HG02840 (cell line): ENCODE measurements at regions not wholly inside any gene's neighbourhood (a gene's known extent, or its start where the extent isn't known, plus 50 kb on each side); places are given as distances from the start of the nearest gene placed in this dataset.

Experiments
- ATAC-seq: cut with Tn5 transposase; IDR thresholded peaks from one replicate; pipeline ENCODE4 v1.9.1; 2021; ENCODE audit warnings: mild to moderate bottlenecking, moderate library complexity, moderate number of reproducible peaks; ENCODE audit not compliant: unreplicated experiment, low FRiP score

GRCh38 chr4:177907736-177908424, 465.6 kb upstream of the AGA start:
- ATAC-seq = no peak

GRCh38 chr4:177921715-177922114, 479.5 kb upstream of the AGA start:
- ATAC-seq = no peak

DNA sequence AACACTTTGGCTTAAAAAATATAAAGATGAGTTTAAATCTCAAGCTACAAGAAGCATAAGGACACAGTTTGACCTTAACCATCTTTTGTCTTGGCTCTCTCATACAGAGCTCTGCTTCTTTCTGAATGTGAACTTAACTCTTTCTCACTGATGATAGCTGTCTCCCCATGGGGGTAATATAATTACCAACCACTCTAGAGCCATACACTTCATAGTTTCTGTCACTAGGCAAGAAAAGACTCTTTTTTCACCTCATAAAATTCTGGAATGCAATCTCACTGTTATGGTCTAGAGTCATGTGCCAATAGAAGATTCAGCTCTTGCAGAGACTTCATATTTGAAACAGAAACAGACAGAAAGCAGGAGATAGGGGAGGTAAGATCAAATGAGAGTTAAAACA, 481.7 kb upstream of the AGA start:
- no peak for ATAC-seq

- ATAC-seq = no peak
Observed at GRCh38 chr4:177937041-177937440, 494.8 kb upstream of the AGA start.

- ATAC-seq = no peak
Observed at GRCh38 chr4:177938226-177938625, 496.0 kb upstream of the AGA start.

DNA sequence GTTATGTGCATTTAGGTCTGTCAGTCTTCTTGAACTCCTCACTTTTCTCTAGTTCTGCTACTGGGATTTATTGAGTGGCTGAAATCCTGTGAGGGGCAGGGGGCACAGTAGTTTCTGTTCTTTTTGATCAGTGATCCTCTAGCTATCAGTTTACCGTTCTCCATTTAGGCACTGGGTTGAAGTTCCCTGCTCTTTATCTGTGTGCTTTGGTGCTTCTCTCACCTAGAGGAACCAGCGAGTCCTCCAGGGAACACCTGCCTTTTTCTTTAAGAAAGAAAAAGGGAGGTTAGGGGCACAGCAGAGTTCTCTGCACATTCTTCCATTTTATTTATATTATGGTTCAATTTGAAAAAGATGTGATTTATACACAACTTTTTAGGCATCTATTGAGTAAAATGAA, 503.0 kb upstream of the AGA start:
- no peak for ATAC-seq

DNA sequence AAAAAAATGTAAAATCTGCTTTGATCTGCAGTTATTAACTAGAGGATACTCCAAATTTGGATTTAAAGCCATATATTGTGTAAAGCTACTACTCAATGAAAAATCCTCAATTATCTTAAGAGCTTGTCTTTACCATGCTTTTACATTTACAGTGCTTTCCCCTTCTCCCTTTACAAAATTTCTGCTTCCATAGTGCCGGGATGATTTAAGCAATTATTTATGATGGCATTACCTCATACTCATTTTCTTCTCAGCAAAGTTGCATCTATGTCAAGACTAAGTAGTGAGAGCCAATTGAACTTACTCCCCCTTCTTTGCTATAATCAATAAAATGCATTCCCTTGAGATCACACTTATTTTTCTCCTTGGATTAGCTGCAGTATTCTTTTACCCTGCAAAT, 505.4 kb upstream of the AGA start:
- ATAC-seq = no peak

DNA sequence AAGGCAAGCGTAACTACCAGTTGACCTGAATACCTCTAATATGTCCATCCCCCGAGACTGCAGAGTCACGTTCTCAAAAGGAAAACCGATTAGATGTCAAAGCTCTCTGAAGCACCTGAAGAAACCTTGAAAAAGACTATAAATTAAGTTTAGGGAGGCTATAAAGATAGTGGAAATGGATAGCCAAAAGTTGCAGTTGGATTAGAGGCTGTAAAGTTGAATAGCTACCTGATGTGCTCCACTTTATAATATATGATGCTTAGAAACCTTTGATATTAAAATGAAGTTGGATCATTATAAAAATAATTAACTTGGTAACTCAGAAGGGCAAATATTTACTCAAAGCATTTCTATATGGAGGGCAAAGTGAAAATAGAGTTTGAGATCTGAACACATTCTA, 506.6 kb upstream of the AGA start:
- ATAC-seq = no peak

DNA sequence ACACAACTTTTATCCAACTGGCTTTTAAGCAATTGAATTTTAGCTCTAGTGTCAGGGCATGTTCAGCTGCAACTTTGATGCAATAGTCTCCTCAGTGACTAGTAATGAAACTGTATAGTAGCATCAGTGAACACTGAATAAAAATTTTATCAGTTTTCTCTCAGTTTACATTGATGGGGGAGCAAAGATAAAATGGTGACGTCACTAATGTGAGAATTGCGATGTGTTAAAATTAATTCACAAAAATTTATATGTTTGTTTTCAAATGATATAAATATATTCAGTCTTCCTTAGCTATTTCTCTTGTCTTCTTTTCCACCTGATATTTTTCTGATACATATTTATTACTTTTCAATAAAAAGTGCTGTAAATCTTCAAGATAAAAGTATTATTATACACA, 508.8 kb upstream of the AGA start:
- no peak for ATAC-seq

DNA sequence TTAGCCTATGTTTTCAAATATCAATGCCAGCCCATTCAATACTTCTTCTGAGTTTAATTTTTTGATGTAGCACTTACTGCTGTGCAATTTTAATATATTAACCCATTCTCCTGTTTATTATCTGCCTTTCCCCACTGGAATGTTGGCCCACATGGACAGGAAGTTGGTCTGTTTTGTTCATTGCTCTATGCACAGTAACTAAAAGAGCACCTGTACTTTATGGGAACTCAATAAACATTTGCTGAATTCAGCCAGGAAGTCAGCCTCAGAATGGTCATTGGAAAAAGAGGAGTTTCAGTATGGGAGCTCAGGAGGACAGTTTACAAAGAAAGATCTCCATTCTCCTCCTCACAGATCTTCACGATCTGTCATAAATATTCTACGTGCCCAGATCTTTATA, 510.5 kb upstream of the AGA start:
- no peak for ATAC-seq

DNA sequence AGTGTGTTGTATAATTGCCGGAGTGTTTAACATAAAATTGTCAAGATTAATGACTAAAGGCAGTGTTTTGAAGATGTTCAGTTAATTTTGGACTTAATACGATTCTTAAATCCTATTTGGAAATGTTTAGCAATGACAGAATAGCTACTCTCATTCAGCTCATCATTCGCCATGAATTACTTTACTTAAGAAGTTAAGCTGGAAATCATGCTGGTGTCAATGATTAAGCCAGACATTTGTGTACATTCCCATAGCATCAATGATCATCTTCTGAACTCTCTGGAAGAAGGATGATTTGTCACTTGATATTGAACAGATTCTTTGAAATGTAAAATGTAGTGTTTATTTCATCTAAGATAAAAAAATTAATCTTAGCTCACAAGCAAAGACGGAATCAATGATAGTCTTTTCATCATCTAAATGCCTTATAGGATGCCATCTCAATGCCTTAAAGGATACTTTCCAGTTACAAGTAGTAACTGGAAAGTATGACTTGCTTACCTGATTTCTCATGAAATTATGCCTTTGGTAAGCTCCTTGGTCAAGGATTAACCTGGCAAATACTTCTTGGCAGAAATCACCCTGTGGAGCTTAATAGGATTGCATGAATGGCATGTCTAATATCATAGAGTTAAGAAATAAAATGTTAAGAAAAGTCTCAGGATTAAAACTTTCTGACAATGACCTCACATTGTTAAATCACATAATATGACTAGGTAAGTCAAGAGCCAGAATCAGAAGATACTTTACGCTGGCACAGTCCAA, 515.5 kb upstream of the AGA start:
- no peak for ATAC-seq

- ATAC-seq = no peak
Observed at GRCh38 chr4:177960566-177960965, 518.3 kb upstream of the AGA start.

GRCh38 chr4:177961761-177962380, 519.6 kb upstream of the AGA start:
- ATAC-seq = no peak

GRCh38 chr4:177964061-177964460, 521.8 kb upstream of the AGA start:
- ATAC-seq = no peak

DNA sequence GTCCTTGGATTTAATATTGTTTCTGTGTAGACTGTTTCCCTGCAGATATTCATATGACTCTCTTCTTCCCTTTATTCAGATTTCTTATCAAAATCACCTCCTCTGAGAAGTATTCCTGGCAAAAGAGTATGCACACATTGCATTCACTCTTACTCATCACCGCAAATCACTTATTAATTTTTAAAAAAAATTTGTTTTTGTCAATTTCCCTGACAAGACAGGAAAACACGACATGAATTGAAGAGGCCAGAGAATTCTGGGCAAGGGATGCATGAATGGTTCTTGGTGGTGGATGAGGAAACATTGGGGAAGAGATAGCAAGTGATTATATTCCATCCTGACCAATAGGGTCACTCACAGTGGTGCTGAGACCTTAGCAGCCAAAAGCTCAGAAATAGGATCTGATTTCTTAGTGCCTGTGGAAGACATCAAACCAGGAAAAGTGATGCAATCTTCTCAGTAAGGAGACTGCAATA, 522.5 kb upstream of the AGA start:
- ATAC-seq = no peak

DNA sequence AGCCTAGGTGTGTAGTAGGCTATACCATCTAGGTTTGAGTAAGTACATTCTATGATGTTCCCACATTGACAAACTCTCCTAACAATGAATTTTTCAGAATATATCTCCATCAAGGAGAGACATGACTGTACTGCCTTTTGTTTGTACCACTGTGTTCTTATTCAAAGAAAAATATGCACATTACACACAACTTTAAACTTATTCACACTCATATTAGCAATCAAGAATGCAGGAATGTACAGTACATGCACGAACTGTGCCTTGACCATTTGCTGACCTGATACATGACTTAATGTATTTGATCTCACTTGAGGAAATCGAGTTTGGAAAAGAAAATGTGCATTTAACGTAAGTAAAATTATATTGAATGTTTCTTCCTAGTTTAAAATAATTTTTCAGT, 525.1 kb upstream of the AGA start:
- no peak for ATAC-seq

DNA sequence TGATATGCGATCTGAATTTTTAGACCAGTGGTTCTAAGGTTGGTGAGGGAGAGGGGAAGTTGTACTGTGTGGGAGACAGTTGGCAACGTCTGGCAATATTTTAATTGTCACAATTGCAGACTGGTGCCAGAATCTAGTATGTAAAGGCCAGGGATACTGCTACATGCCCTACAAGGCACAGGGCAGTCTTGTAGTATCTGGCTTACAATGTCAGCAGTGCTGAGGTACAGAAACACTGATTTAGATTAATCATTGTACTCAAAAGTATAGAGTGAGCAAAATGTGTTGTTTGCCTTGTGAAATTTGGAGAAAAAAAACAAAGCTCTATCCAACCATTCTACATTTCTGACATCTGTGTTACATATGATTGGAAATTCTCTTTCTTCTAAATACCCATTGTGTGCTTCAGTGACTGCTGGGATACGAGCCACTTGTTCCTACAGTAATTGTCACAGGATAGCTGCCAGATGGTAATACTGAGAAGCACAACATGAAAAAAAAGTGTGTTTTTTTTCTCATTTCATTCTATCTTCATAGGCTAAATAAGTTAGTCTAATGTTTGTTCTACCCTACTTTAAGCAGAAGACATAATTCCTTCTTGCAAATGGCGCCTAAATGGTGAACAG, 526.7 kb upstream of the AGA start:
- ATAC-seq = no peak

DNA sequence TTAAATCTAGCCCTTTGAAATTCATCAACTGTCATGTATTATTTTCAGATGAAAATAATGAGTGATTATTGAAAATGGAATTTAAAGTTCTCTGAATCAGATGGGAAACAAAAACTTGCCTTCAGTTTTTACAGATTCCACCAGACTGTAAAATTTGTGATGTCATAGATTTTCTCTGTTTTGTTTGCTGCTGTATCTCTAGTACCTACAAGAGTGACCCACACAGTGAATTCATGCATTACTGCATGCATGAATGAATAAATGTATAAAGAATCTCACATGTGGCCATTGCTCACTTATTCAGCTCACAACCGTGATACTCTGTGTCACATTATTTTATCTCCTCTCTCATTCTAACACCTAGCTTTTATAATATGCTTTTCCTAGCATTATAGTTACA, 532.2 kb upstream of the AGA start:
- no peak for ATAC-seq

GRCh38 chr4:177975315-177975987, 533.2 kb upstream of the AGA start:
- no peak for ATAC-seq

DNA sequence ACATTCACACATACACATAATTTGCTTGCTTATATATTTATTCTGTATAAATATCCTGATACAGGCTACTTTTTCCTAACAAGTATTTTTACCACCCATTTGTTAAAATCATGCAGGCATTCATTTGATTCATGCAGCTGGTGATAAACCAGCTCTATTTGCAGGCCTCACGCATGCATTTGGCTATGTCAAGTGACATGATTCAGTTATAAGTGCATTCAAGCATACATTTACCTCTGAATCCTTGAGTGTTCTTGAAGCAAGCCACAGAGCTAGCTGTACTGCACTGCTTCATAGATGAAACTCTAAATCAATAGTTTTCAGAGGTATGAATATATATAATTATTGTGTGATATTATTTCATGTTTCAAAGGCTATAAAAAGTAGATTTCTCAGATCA, 544.0 kb upstream of the AGA start:
- ATAC-seq = no peak

DNA sequence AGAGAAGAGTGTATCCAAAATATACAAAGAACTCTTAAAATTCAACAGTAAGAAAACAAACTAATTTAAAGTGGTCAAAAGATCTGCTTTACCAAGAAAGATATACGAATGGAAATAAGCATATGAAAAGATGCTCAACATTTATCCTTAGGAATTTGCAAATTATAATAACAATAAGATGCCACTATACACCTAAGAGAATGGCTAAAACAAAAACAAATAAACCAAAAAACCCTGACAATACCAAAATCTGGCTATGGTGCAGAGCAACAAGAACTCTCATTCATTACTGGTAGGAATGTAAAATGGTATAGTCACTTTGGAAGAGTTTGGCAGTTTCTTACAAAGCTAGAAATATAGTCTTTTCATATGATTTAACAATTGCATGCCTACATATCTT, 545.7 kb upstream of the AGA start:
- ATAC-seq = no peak
